ENCODE measurements at regions not wholly inside any gene's neighbourhood (a gene's known extent, or its start where the extent isn't known, plus 50 kb on each side); places are given as distances from the start of the nearest gene placed in this dataset.

- Histone ChIP-seq H3K4me3 (ENCODE audit: low read depth, low read length) (no peak overlapping the region), H3K36me3 (ENCODE audit: control insufficient read depth, insufficient read depth, low read length) (no peaks in the 10 kb centered on the region), H3K27me3 (ENCODE audit: control insufficient read depth, insufficient read depth, low read length) (no peaks in the 10 kb centered on the region)
- CTCF ChIA-PET = interaction anchor here (0.7 to 3.3 kb wide), 21 partner anchors 9 to 247 kb away, joined by 3 to 29 read pairs (median 4); no protein-coding TSS in a partner anchor
- 0 out of 2 replicates have a peak, but pooled peaks have one; percentile 18 for TF ChIP-seq CTCF (IDR thresholded peaks at IDR 0.05; ENCODE audit: insufficient read depth, low read depth, low read length)
- no peak for DNase-seq (ENCODE audit: low read depth)
- POLR2A ChIA-PET = no interaction called here
Measured at GRCh38 chr22:22709719-22710445, 65.5 kb downstream of the GGTLC2 start.

- ChIA-PET CTCF (interaction anchor here (0.8 to 3.3 kb wide), 10 partner anchors 10 to 246 kb away, joined by 3 to 29 read pairs (median 10); no protein-coding TSS in a partner anchor), POLR2A (no interaction called here)
- Histone ChIP-seq H3K27me3 (ENCODE audit: control insufficient read depth, insufficient read depth, low read length) (no peaks in the 10 kb centered on the region; the same call in 1 of the 2 replicates), H3K36me3 (ENCODE audit: control insufficient read depth, insufficient read depth, low read length) (no peaks in the 10 kb centered on the region), H3K4me3 (ENCODE audit: low read depth, low read length) (no peak overlapping the region)
- DNase-seq (ENCODE audit: low read depth) = no peak
- peak; percentile 98 for TF ChIP-seq CTCF (IDR thresholded peaks at IDR 0.05; ENCODE audit: insufficient read depth, low read depth, low read length)
Measured at GRCh38 chr22:22710719-22711531, 66.5 kb downstream of the GGTLC2 start.

GRCh38 chr22:22711532-22711913 lies 67.1 kb downstream of the GGTLC2 start:
- no peaks in the 10 kb centered on the region for H3K36me3 ChIP-seq (ENCODE audit: control insufficient read depth, insufficient read depth, low read length)
- no peak for TF ChIP-seq CTCF (IDR thresholded peaks at IDR 0.05; ENCODE audit: insufficient read depth, low read depth, low read length)
- ChIA-PET POLR2A (no interaction called here), CTCF (interaction anchor here (0.8 to 1.7 kb wide), 3 partner anchors 10 to 45 kb away, joined by 3 to 7 read pairs (median 6); no protein-coding TSS in a partner anchor)
- no peaks in the 10 kb centered on the region; the same call in 1 of the 2 replicates for H3K27me3 ChIP-seq (ENCODE audit: control insufficient read depth, insufficient read depth, low read length)
- no peak for DNase-seq (ENCODE audit: low read depth)
- no peak overlapping the region for H3K4me3 ChIP-seq (ENCODE audit: low read depth, low read length)

- Histone ChIP-seq H3K36me3 (ENCODE audit: control insufficient read depth, insufficient read depth, low read length) (no peaks in the 10 kb centered on the region), H3K4me3 (ENCODE audit: low read depth, low read length) (no peak overlapping the region), H3K27me3 (ENCODE audit: control insufficient read depth, insufficient read depth, low read length) (no peaks in the 10 kb centered on the region; the same call in 1 of the 2 replicates)
- TF ChIP-seq CTCF (IDR thresholded peaks at IDR 0.05; ENCODE audit: insufficient read depth, low read depth, low read length) = no peak
- ChIA-PET CTCF (interaction anchor here (0.8 to 1.7 kb wide), 4 partner anchors 9 to 45 kb away, joined by 3 to 7 read pairs (median 5); no protein-coding TSS in a partner anchor), POLR2A (no interaction called here)
- DNase-seq (ENCODE audit: low read depth) = no peak
Measured at GRCh38 chr22:22712092-22712658, 67.8 kb downstream of the GGTLC2 start.
